Activated CD8-positive, alpha-beta memory T cell treated with anti-CD3 and anti-CD28 coated beads, Interleukin-2, amount 50 U/mL, for 1 hour (primary cell): ENCODE measurements at regions not wholly inside any gene's neighbourhood (a gene's known extent, or its start where the extent isn't known, plus 50 kb on each side); places are given as distances from the start of the nearest gene placed in this dataset.
"Not testable (repeated sequence)": the region's sequence is repeated elsewhere in the genome, so short reads cannot be mapped to it uniquely, and the experiment has no call there.

Experiments
- DNase-seq: peaks from one replicate; pipeline ENCODE4 v3.0.0-alpha.2; 2020; ENCODE audit errors: extremely low read depth

GRCh38 chr15:24835301-24835700 is 119.5 kb upstream of the SNRPN start:
- DNase-seq = no peak

GRCh38 chr15:24848050-24848449 is 106.7 kb upstream of the SNRPN start:
- no peak for DNase-seq

- DNase-seq = no peak
Measured at GRCh38 chr15:24856397-24857390, 98.1 kb upstream of the SNRPN start.

- no peak for DNase-seq
Measured at GRCh38 chr15:24857763-24858162, 97.0 kb upstream of the SNRPN start.

GRCh38 chr15:24858183-24858582 is 96.6 kb upstream of the SNRPN start:
- not testable (repeated sequence) for DNase-seq

GRCh38 chr15:24858737-24859601 is 95.8 kb upstream of the SNRPN start:
- DNase-seq = no peak

GRCh38 chr15:24861014-24861690 is 93.6 kb upstream of the SNRPN start:
- DNase-seq = no peak

- no peak for DNase-seq
Measured at GRCh38 chr15:24862726-24863521, 91.9 kb upstream of the SNRPN start.

GRCh38 chr15:24865303-24865702 is 89.5 kb upstream of the SNRPN start:
- DNase-seq = no peak

- no peak for DNase-seq
Measured at GRCh38 chr15:24877174-24877573, 77.6 kb upstream of the SNRPN start.

GRCh38 chr15:24878153-24878552 is 76.6 kb upstream of the SNRPN start:
- DNase-seq = no peak

- no peak for DNase-seq
Measured at GRCh38 chr15:24879492-24879891, 75.3 kb upstream of the SNRPN start.

- DNase-seq = no peak
Measured at GRCh38 chr15:24880663-24881062, 74.1 kb upstream of the SNRPN start.

- DNase-seq = no peak
Measured at GRCh38 chr15:24886538-24886937, 68.2 kb upstream of the SNRPN start.

GRCh38 chr15:24898715-24899272 is 56.0 kb upstream of the SNRPN start:
- no peak for DNase-seq

- DNase-seq = no peak
Measured at GRCh38 chr15:24899367-24899766, 55.4 kb upstream of the SNRPN start.

GRCh38 chr15:24899795-24900194 is 55.0 kb upstream of the SNRPN start:
- no peak for DNase-seq

GRCh38 chr15:24901409-24901808 is 53.4 kb upstream of the SNRPN start:
- no peak for DNase-seq
